Activated naive CD8-positive, alpha-beta T cell treated with anti-CD3 and anti-CD28 coated beads, Interleukin-2, amount 50 U/mL, for 24 hours (primary cell): ENCODE measurements at regions not wholly inside any gene's neighbourhood (a gene's known extent, or its start where the extent isn't known, plus 50 kb on each side); places are given as distances from the start of the nearest gene placed in this dataset.

ENCODE experiments used
- ATAC-seq: fragments of 150-1000 bp; cut with Tn5 transposase; one replicate; pipeline ENCODE4 v1.10.0; 2021
- DNase-seq: peaks from one replicate; pipeline ENCODE4 v3.0.0; 2021
- H3K27ac Mint-ChIP-seq: one replicate; pipeline ENCODE4 v1.8.0; 2021; ENCODE audit warnings: mild to moderate bottlenecking, mixed read lengths
- H3K27me3 Mint-ChIP-seq: one replicate; pipeline ENCODE4 v1.8.0; 2021; ENCODE audit warnings: mixed read lengths
- H3K36me3 Mint-ChIP-seq: one replicate; pipeline ENCODE4 v1.8.0; 2021; ENCODE audit warnings: low read depth, mixed read lengths
- H3K4me1 Mint-ChIP-seq: one replicate; pipeline ENCODE4 v1.8.0; 2021; ENCODE audit warnings: mixed read lengths
- H3K4me3 Mint-ChIP-seq: one replicate; pipeline ENCODE4 v1.8.0; 2021; ENCODE audit warnings: mild to moderate bottlenecking, moderate library complexity, mixed read lengths
- H3K9me3 Mint-ChIP-seq: one replicate; pipeline ENCODE4 v1.8.0; 2021; ENCODE audit warnings: mixed read lengths

- Mint-ChIP-seq H3K4me3 (no peak overlapping the region), H3K9me3 (no peaks in the 10 kb centered on the region), H3K27me3 (no peaks in the 10 kb centered on the region), H3K4me1 (no peaks in the 10 kb centered on the region), H3K27ac (no peak overlapping the region), H3K36me3 (no peaks in the 10 kb centered on the region)
- ATAC-seq (no peak), DNase-seq (no peak)
These were observed 458.4 kb downstream of the KLF12 start for GRCh38 chr13:73675821-73676220.

GRCh38 chr13:73674570-73674969, 459.6 kb downstream of the KLF12 start:
- H3K9me3 Mint-ChIP-seq: no peaks in the 10 kb centered on the region
- H3K4me3 Mint-ChIP-seq: no peak overlapping the region
- ATAC-seq: no peak
- H3K4me1 Mint-ChIP-seq: no peaks in the 10 kb centered on the region
- H3K27me3 Mint-ChIP-seq: no peaks in the 10 kb centered on the region
- no peak overlapping the region for H3K27ac Mint-ChIP-seq
- DNase-seq: no peak
- H3K36me3 Mint-ChIP-seq: no peaks in the 10 kb centered on the region

DNA sequence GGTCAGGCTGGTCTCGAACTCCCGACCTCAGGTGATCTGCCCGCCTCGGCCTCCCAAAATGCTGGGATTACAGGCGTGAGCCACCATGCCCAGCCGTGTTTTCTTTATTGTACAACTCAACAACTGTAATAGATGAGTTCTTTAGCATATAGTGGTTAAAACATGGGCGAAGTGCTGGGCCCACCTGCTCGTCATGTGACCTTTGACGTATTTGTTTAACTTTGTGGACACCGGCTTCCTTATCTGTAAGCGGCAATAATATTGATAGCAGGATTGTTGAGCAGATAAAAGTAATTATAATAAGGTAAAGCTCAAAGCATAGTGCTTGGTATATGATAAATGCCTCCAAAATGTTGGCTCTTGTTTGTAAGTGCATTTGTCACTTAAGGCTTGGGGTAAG, 460.3 kb downstream of the KLF12 start:
- ATAC-seq (no peak), DNase-seq (no peak)
- H3K4me1 Mint-ChIP-seq: no peaks in the 10 kb centered on the region
- H3K36me3 Mint-ChIP-seq: no peaks in the 10 kb centered on the region
- H3K9me3 Mint-ChIP-seq: no peaks in the 10 kb centered on the region
- H3K27ac Mint-ChIP-seq: no peak overlapping the region
- H3K27me3 Mint-ChIP-seq: no peaks in the 10 kb centered on the region
- H3K4me3 Mint-ChIP-seq: no peak overlapping the region

DNA sequence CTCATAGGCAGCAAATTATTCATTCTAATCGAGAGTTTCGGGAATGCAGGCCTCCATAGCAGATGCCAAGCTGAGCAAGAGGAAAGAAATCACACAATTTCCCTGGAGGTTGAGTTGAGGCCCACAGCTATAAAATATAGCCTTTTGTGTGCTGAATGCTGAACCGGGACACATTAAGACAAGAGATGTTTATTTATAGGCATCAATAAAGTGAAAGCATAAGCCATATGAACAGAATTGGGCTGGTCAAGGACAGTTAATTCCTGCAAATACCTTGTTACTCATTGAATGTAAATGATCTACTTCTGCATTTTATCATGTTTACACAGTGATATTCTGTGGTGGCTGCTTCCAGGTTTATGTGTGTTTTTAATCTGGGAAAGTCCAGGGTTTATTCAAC, 461.7 kb downstream of the KLF12 start:
- no peaks in the 10 kb centered on the region for H3K36me3 Mint-ChIP-seq
- H3K9me3 Mint-ChIP-seq: no peaks in the 10 kb centered on the region
- ATAC-seq (no peak), DNase-seq (no peak)
- H3K4me1 Mint-ChIP-seq: no peaks in the 10 kb centered on the region
- H3K27me3 Mint-ChIP-seq: no peaks in the 10 kb centered on the region
- H3K4me3 Mint-ChIP-seq: no peak overlapping the region
- H3K27ac Mint-ChIP-seq: no peak overlapping the region

GRCh38 chr13:73671732-73672131, 462.5 kb downstream of the KLF12 start:
- ATAC-seq (no peak), DNase-seq (no peak)
- Mint-ChIP-seq H3K9me3 (no peaks in the 10 kb centered on the region), H3K36me3 (no peaks in the 10 kb centered on the region), H3K27me3 (no peaks in the 10 kb centered on the region), H3K4me1 (no peaks in the 10 kb centered on the region), H3K27ac (no peak overlapping the region), H3K4me3 (no peak overlapping the region)

- H3K36me3 Mint-ChIP-seq: no peaks in the 10 kb centered on the region
- ATAC-seq: no peak
- H3K27ac Mint-ChIP-seq: no peak overlapping the region
- DNase-seq: no peak
- no peaks in the 10 kb centered on the region for H3K9me3 Mint-ChIP-seq
- no peaks in the 10 kb centered on the region for H3K4me1 Mint-ChIP-seq
- H3K27me3 Mint-ChIP-seq: no peaks in the 10 kb centered on the region
- H3K4me3 Mint-ChIP-seq: no peak overlapping the region
These were observed 463.2 kb downstream of the KLF12 start for GRCh38 chr13:73671011-73671410.

DNA sequence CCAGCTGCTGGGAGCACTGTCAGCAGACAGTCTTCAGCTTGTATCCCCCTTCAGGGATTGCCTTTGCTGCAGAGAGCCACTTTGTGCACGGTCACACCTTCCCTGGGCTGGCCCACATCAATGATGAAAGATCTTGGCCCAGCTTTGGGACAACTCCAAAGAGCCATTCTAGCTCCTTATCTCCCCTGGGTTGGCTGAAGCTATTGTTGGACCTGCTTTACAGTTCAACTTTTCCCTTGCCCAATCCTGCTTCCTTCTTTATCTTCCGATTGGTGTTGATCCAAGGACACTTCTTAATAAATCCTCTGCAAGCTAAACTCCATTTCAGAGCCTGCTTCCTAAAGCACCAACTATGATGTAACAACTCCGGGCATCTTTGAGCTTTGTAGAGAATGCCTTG, 466.4 kb downstream of the KLF12 start:
- H3K27ac Mint-ChIP-seq: no peak overlapping the region
- no peak overlapping the region for H3K4me3 Mint-ChIP-seq
- DNase-seq (no peak), ATAC-seq (no peak)
- H3K27me3 Mint-ChIP-seq: no peaks in the 10 kb centered on the region
- no peaks in the 10 kb centered on the region for H3K4me1 Mint-ChIP-seq
- H3K36me3 Mint-ChIP-seq: no peaks in the 10 kb centered on the region
- no peaks in the 10 kb centered on the region for H3K9me3 Mint-ChIP-seq

DNA sequence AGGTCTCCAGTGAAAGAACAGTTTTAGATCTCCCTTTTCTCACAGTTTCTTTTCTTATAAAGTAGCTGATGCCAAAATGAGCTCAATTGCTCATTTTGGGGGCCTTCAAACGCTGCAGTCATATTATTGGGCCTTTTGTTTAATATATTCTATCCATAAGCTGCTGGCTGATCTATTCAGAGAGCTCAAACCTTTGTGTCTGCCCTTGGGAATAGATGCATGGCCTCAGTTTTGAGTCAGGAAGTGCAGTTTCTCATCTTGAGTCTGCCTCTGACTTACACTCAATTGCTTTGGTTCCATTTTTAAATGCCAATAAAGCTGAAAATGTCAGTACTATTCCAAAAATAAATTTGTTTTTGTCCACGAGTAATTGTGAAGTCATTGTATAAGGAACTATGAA, 468.9 kb downstream of the KLF12 start:
- H3K4me1 Mint-ChIP-seq: no peaks in the 10 kb centered on the region
- no peak for DNase-seq
- peaks cover 5% of the 10 kb centered on the region for H3K9me3 Mint-ChIP-seq
- ATAC-seq: no peak
- H3K4me3 Mint-ChIP-seq: no peak overlapping the region
- H3K27ac Mint-ChIP-seq: no peak overlapping the region
- H3K36me3 Mint-ChIP-seq: no peaks in the 10 kb centered on the region
- H3K27me3 Mint-ChIP-seq: no peaks in the 10 kb centered on the region

DNA sequence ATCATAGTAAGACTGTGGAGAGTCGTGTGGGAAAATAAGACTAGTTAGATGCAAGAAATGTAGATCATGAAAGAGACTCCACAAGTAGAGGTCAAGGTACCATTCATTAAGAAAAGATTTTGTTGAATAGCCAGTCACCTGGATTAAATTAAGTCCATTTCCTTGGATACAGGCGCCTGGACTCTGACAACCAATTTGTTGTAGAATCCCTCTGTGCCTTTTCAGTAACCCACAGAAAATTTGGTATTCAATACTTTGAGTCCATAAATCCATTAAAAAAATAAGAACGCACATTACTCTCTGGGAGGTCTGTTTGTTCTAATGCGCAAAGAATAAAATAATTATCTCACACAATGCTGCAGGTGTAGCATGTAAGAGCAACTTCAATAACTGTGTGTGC, 469.4 kb downstream of the KLF12 start:
- Mint-ChIP-seq H3K36me3 (no peaks in the 10 kb centered on the region), H3K4me3 (no peak overlapping the region), H3K27ac (no peak overlapping the region), H3K27me3 (no peaks in the 10 kb centered on the region), H3K4me1 (no peaks in the 10 kb centered on the region), H3K9me3 (peaks cover 5% of the 10 kb centered on the region)
- DNase-seq (no peak), ATAC-seq (no peak)

DNA sequence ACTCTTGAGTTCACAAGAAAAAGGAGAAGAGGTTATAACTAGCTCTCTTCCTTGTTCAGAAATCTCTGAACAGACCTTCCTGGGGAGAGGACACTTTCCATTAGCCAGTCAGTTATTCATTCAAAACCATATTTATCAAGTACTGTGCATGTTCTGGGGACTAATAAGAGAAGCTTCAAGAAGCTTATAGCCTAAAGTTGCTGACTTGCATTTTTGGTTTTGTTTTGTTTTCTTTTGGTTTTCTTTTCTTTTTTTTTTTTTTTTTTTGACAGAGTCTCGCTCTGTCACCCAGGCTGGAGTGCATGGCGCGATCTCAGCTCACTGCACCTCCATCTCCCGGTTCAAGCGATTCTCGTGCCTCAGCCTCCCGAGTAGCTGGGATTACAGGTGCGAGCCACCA, 471.4 kb downstream of the KLF12 start:
- ATAC-seq (no peak), DNase-seq (no peak)
- Mint-ChIP-seq H3K27me3 (no peaks in the 10 kb centered on the region), H3K4me3 (no peak overlapping the region), H3K9me3 (peaks cover 5% of the 10 kb centered on the region), H3K36me3 (no peaks in the 10 kb centered on the region), H3K27ac (no peak overlapping the region), H3K4me1 (no peaks in the 10 kb centered on the region)

DNA sequence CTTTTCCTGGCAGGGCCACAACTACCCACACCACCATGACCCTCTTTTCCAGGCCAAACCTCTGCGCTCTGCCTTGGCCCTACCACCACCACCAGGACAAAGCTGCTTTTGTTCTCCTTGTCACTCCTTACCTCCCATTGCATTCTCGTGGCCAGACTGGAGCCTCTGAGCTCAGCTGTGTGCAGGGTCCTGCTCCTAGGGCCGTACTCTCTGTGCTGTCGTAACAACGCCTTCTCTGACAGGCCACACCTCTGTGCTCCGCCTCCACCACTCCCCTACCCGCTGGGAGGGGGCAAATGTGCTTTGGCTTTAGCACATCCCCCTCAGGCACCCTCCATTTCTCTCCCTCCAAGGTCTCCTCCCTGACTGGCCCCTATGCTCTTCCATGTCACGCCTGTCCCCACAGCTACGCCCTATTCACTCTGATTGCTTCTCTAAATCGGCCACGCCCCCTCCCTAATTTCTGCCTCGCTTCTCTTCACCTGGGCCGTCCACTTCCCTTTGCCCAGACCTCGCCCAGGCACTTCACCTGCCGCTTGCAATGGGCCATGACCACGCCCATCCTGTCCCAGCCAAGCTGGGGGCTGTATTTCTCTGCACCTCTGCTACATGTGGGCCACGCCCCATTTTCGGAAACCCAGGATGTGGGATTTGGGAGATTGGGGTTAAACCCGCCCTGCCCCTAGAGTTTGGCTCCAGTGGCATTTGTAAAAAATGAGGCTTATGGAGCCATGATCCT, 472.3 kb downstream of the KLF12 start:
- Mint-ChIP-seq H3K4me3 (no peak overlapping the region), H3K4me1 (no peaks in the 10 kb centered on the region), H3K9me3 (peaks cover 5% of the 10 kb centered on the region), H3K27me3 (no peaks in the 10 kb centered on the region), H3K36me3 (no peaks in the 10 kb centered on the region), H3K27ac (no peak overlapping the region)
- DNase-seq (no peak), ATAC-seq (no peak)

DNA sequence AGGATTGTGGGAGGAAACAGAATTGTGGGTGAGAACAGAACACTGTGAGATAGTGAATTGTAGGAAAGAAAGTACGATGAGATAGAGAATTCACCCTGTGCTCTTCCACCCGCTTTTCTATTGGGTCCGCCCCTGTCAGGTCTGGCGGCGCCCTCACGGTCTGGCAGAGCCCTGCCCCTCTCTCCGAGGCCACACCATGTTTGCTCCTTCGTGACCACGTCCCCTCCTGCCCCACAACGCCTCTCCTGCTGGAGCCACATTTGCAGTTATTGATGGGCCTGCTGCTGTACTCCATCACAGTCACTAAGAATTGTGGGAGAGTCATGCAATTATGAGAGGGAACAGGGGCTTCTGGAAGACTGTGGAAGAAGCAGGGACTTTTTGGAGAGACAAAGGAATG, 473.1 kb downstream of the KLF12 start:
- Mint-ChIP-seq H3K4me3 (no peak overlapping the region), H3K27ac (no peak overlapping the region), H3K36me3 (no peaks in the 10 kb centered on the region), H3K4me1 (no peaks in the 10 kb centered on the region), H3K27me3 (no peaks in the 10 kb centered on the region), H3K9me3 (peaks cover 5% of the 10 kb centered on the region)
- ATAC-seq (no peak), DNase-seq (no peak)

GRCh38 chr13:73658639-73659038, 475.6 kb downstream of the KLF12 start:
- no peak overlapping the region for H3K27ac Mint-ChIP-seq
- no peaks in the 10 kb centered on the region for H3K4me1 Mint-ChIP-seq
- no peaks in the 10 kb centered on the region for H3K27me3 Mint-ChIP-seq
- H3K36me3 Mint-ChIP-seq: no peaks in the 10 kb centered on the region
- no peak for DNase-seq
- no peak for ATAC-seq
- H3K9me3 Mint-ChIP-seq: peaks cover 5% of the 10 kb centered on the region
- H3K4me3 Mint-ChIP-seq: no peak overlapping the region

GRCh38 chr13:73657821-73658540, 476.2 kb downstream of the KLF12 start:
- Mint-ChIP-seq H3K36me3 (no peaks in the 10 kb centered on the region), H3K4me1 (no peaks in the 10 kb centered on the region), H3K4me3 (no peak overlapping the region), H3K27me3 (no peaks in the 10 kb centered on the region), H3K27ac (no peak overlapping the region), H3K9me3 (peaks cover 5% of the 10 kb centered on the region)
- DNase-seq: no peak
- ATAC-seq: no peak

GRCh38 chr13:73656863-73657262, 477.3 kb downstream of the KLF12 start:
- Mint-ChIP-seq H3K27me3 (no peaks in the 10 kb centered on the region), H3K4me3 (no peak overlapping the region), H3K36me3 (no peaks in the 10 kb centered on the region), H3K4me1 (no peaks in the 10 kb centered on the region), H3K27ac (no peak overlapping the region), H3K9me3 (peaks cover 5% of the 10 kb centered on the region)
- no peak for DNase-seq
- ATAC-seq: no peak
